ENCODE measurements at regions not wholly inside any gene's neighbourhood (a gene's known extent, or its start where the extent isn't known, plus 50 kb on each side); places are given as distances from the start of the nearest gene placed in this dataset.
"Not testable (repeated sequence)": the region's sequence is repeated elsewhere in the genome, so short reads cannot be mapped to it uniquely, and the experiment has no call there.

GRCh38 chr2:130251873-130252620 is 53.8 kb upstream of the TUBA3E start:
- H3K36me3 ChIP-seq (ENCODE audit: control insufficient read depth, insufficient read depth, low read length) = no peaks in the 10 kb centered on the region
- no peaks in the 10 kb centered on the region for H3K36me3 Mint-ChIP-seq (ENCODE audit: low read depth)
- H3K27ac ChIP-seq (ENCODE audit: low read depth, low read length) = no peak overlapping the region
- no peak overlapping the region for H3K27ac Mint-ChIP-seq
- peaks cover 10% of the 10 kb centered on the region for H3K4me1 Mint-ChIP-seq
- H3K4me3 ChIP-seq (ENCODE audit: low read length) = no peak overlapping the region
- H3K27me3 ChIP-seq (ENCODE audit: control insufficient read depth, insufficient read depth, low read length, poor library complexity, severe bottlenecking) = peaks cover 31% of the 10 kb centered on the region
- peaks cover 3% of the 10 kb centered on the region for H3K4me1 ChIP-seq (ENCODE audit: control insufficient read depth, insufficient read depth, low read length)
- 90 to 91% methylated on average over 41 to 46 of the region's 46 CpGs for WGBS, 2 experiments (ENCODE audit: insufficient coverage in 1 of 2, insufficient read length in 1 of 2)
- H3K9me3 ChIP-seq (ENCODE audit: control insufficient read depth, low read length) = no peaks in the 10 kb centered on the region
- no peaks in the 10 kb centered on the region for H3K9me3 Mint-ChIP-seq
- H3K4me3 Mint-ChIP-seq = no peak overlapping the region
- DNase-seq = no peak
- peaks cover 42% of the 10 kb centered on the region for H3K27me3 Mint-ChIP-seq (ENCODE audit: insufficient read depth)
- H3K9ac ChIP-seq (ENCODE audit: extremely low read depth, low read length, poor library complexity, severe bottlenecking) = no peak overlapping the region
- TF ChIP-seq, protein P1, sequence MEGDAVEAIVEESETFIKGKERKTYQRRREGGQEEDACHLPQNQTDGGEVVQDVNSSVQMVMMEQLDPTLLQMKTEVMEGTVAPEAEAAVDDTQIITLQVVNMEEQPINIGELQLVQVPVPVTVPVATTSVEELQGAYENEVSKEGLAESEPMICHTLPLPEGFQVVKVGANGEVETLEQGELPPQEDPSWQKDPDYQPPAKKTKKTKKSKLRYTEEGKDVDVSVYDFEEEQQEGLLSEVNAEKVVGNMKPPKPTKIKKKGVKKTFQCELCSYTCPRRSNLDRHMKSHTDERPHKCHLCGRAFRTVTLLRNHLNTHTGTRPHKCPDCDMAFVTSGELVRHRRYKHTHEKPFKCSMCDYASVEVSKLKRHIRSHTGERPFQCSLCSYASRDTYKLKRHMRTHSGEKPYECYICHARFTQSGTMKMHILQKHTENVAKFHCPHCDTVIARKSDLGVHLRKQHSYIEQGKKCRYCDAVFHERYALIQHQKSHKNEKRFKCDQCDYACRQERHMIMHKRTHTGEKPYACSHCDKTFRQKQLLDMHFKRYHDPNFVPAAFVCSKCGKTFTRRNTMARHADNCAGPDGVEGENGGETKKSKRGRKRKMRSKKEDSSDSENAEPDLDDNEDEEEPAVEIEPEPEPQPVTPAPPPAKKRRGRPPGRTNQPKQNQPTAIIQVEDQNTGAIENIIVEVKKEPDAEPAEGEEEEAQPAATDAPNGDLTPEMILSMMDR (conservative IDR thresholded peaks at IDR 0.05) = no peak

DNA sequence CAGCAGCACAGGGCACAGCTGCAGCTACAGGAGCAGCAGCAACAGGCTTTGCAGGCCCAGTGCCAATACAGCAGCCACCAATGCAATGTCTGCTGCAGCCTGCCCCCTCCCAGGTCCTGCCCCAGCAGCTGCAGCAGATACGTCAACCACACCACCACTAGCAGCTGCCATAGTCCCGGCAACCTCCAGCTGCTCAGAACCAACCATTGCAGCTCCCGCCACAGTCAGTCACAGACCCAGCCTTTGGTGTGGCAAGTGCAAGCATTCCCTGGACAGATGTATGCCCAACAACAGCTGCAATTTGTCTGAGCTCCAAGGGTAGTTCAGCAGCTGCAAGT is 53.3 kb upstream of the TUBA3E start:
- Mint-ChIP-seq H3K27me3 (ENCODE audit: insufficient read depth) (peaks cover 45% of the 10 kb centered on the region), H3K36me3 (ENCODE audit: low read depth) (no peaks in the 10 kb centered on the region), H3K4me3 (no peak overlapping the region), H3K9me3 (no peaks in the 10 kb centered on the region), H3K4me1 (peaks cover 10% of the 10 kb centered on the region), H3K27ac (no peak overlapping the region)
- Histone ChIP-seq H3K27me3 (ENCODE audit: control insufficient read depth, insufficient read depth, low read length, poor library complexity, severe bottlenecking) (peaks cover 31% of the 10 kb centered on the region), H3K9me3 (ENCODE audit: control insufficient read depth, low read length) (no peaks in the 10 kb centered on the region), H3K27ac (ENCODE audit: low read depth, low read length) (no peak overlapping the region), H3K36me3 (ENCODE audit: control insufficient read depth, insufficient read depth, low read length) (no peaks in the 10 kb centered on the region), H3K4me1 (ENCODE audit: control insufficient read depth, insufficient read depth, low read length) (peaks cover 3% of the 10 kb centered on the region), H3K9ac (ENCODE audit: extremely low read depth, low read length, poor library complexity, severe bottlenecking) (no peak overlapping the region), H3K4me3 (ENCODE audit: low read length) (no peak overlapping the region)
- 84 to 85% methylated on average over 2 to 3 of the region's 3 CpGs for WGBS, 2 experiments (ENCODE audit: insufficient coverage in 1 of 2, insufficient read length in 1 of 2)
- no peak for DNase-seq
- TF ChIP-seq, protein P1 (conservative IDR thresholded peaks at IDR 0.05) = no peak

DNA sequence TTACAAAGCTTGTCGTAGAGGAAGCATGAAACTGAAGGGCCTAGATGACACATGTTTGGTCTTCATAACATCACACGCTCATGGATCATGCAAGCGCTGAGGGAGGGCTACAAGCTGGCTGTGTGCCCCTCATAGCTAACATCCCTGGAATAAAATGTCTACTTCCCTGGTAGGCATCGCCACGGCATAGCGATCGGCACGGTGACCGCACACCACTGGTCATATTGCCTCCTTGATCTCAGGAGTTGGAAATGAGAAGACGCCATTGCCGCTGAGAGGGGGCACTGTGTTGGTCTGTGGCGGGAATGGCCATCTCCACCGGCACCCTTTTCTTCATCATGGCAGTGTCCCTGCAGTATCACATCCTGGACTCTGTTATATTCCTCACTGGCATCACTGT is 50.1 kb upstream of the TUBA3E start:
- not testable (repeated sequence) for H3K4me3 Mint-ChIP-seq

More for the DNA sequence above, 50.1 kb upstream of the TUBA3E start:
- WGBS, 2 experiments (ENCODE audit: insufficient coverage in 1 of 2, insufficient read length in 1 of 2) = 86 to 88% methylated on average over 12 to 13 of the region's 13 CpGs
- not testable (repeated sequence) for H3K27ac Mint-ChIP-seq; H3K9me3 ChIP-seq (ENCODE audit: control insufficient read depth, low read length); H3K36me3 ChIP-seq (ENCODE audit: control insufficient read depth, insufficient read depth, low read length); H3K4me1 ChIP-seq (ENCODE audit: control insufficient read depth, insufficient read depth, low read length); H3K4me3 ChIP-seq (ENCODE audit: low read length); DNase-seq; H3K27ac ChIP-seq (ENCODE audit: low read depth, low read length); H3K9ac ChIP-seq (ENCODE audit: extremely low read depth, low read length, poor library complexity, severe bottlenecking); H3K36me3 Mint-ChIP-seq (ENCODE audit: low read depth); H3K9me3 Mint-ChIP-seq; H3K4me1 Mint-ChIP-seq
- peaks cover 45% of the 10 kb centered on the region for H3K27me3 Mint-ChIP-seq (ENCODE audit: insufficient read depth)
- H3K27me3 ChIP-seq (ENCODE audit: control insufficient read depth, insufficient read depth, low read length, poor library complexity, severe bottlenecking) = peaks cover 14% of the 10 kb centered on the region

All from endodermal cell (in vitro differentiated cells).